Breast epithelium (tissue), 4 donors: ENCODE measurements at regions not wholly inside any gene's neighbourhood (a gene's known extent, or its start where the extent isn't known, plus 50 kb on each side); places are given as distances from the start of the nearest gene placed in this dataset.
A peak's percentile ranks its signal among the peaks of the same experiment; 100 is the strongest.

Experiments
- DNase-seq, 2 donors: peaks; one replicate each; pipeline ENCODE4 v3.0.0-alpha.2; 2019; ENCODE audit warnings: low spot score in 2 of 2
- H3K27ac ChIP-seq, 2 donors: fragments of 200-600 bp; sonication (generic) in 1 of 2; one replicate each; pipeline ENCODE4 v1.5.1; 2016 to 2019; ENCODE audit warnings: mild to moderate bottlenecking in 1 of 2
- H3K27me3 ChIP-seq, 2 donors: fragments of 200-600 bp; sonication (generic) in 1 of 2; one replicate each; pipeline versions ENCODE4 v1.5.1 to v1.6.0; 2017 to 2019; ENCODE audit warnings: control low read depth in 1 of 2, mild to moderate bottlenecking in 1 of 2
- H3K36me3 ChIP-seq: fragments of 200-600 bp; one replicate; pipeline ENCODE4 v1.5.1; 2019
- H3K4me1 ChIP-seq, 2 donors: fragments of 200-600 bp; sonication (generic); one replicate each; pipeline ENCODE4 v1.5.1; 2016 to 2019; ENCODE audit warnings: control low read depth in 1 of 2
- H3K4me3 ChIP-seq, 3 donors: fragments of 200-600 bp; sonication (generic); 1 replicate in 2 of 3; 2 replicates in 1 of 3; pipeline ENCODE4 v1.5.1; 2016 to 2019; ENCODE audit warnings: mild to moderate bottlenecking in 3 of 3, moderate library complexity in 2 of 3
- H3K9me3 ChIP-seq, 2 donors: fragments of 200-600 bp; sonication (generic) in 1 of 2; one replicate each; pipeline ENCODE4 v1.5.1; 2016 to 2019; ENCODE audit warnings: control low read depth in 1 of 2
- POLR2A ChIP-seq: fragments of 450-650 bp; IDR thresholded peaks from one replicate; pipeline ENCODE4 v1.6.1; 2016; ENCODE audit warnings: antibody characterized with exemption, mild to moderate bottlenecking, moderate library complexity
- POLR2AphosphoS5 ChIP-seq, 3 donors: sonication (generic); formaldehyde crosslinking; IDR thresholded peaks; one replicate each; pipeline ENCODE4 v1.6.1; 2017; ENCODE audit warnings: antibody characterized with exemption in 3 of 3
- intact Hi-C: fragments of 100-400 bp; cut with DNase I; formaldehyde crosslinking; loops from one replicate; pipeline ENCODE4 v1.15.1; 2023; ENCODE audit warnings: low total_unique reads
- TF ChIP-seq, protein P1 (sequence below), 3 donors: fragments of 450-650 bp; IDR thresholded peaks; one replicate each; pipeline ENCODE4 v1.5.1; 2016 to 2017; ENCODE audit warnings: antibody characterized with exemption in 3 of 3, mild to moderate bottlenecking in 3 of 3, moderate library complexity in 3 of 3

DNA sequence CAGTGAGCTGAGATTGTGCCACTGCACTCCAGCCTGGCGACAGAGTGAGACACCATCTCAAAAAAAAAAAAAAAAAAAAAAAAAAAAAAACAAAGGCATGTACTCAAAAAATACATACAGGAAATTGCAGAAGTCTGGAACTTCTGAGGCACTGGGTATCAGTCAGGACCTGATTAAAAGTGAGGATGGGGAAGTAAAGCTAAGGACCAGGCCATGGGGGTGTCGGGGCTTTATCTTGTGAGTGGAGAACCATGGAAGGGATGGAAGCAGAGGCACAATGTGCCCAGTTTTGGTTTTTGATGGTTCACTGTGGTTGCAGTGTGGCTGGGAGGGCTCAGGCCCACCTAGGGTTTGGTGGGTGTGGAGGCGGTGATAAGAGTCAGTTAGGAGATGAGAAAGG is 212.7 kb upstream of the PIK3R1 start:
- intact Hi-C loops, result no loop called here
- Histone ChIP-seq H3K9me3 (no peaks in the 10 kb centered on the region), H3K27me3 (no peaks in the 10 kb centered on the region), H3K36me3 (no peaks in the 10 kb centered on the region), H3K4me3 (no peak overlapping the region), H3K4me1 (no peaks in the 10 kb centered on the region), H3K27ac (no peak overlapping the region)
- TF ChIP-seq POLR2AphosphoS5 (IDR thresholded peaks at IDR 0.05) (no peak), POLR2A (no peak)
- TF ChIP-seq, protein P1, sequence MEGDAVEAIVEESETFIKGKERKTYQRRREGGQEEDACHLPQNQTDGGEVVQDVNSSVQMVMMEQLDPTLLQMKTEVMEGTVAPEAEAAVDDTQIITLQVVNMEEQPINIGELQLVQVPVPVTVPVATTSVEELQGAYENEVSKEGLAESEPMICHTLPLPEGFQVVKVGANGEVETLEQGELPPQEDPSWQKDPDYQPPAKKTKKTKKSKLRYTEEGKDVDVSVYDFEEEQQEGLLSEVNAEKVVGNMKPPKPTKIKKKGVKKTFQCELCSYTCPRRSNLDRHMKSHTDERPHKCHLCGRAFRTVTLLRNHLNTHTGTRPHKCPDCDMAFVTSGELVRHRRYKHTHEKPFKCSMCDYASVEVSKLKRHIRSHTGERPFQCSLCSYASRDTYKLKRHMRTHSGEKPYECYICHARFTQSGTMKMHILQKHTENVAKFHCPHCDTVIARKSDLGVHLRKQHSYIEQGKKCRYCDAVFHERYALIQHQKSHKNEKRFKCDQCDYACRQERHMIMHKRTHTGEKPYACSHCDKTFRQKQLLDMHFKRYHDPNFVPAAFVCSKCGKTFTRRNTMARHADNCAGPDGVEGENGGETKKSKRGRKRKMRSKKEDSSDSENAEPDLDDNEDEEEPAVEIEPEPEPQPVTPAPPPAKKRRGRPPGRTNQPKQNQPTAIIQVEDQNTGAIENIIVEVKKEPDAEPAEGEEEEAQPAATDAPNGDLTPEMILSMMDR (IDR thresholded peaks at IDR 0.05), result no peak
- no peak for DNase-seq

DNA sequence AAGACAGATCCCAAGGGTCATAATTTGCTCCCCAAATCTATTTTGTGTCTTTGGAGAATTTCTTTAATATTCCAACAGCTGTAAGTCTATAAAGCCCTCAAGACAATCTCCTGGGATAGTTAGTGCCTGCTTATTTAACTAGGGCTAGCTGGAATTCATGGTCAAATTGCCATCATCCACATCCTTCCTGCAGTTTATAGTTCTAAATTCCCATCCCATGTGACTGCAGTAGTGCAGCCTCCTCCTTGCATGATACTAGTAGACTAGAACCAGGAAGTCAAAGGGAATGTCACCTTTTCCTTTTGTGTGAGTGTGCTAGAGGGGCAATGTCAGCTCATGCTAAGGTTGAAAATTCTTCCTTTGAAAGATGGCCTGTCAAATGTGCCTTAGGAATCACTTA is 214.8 kb upstream of the PIK3R1 start:
- H3K27ac ChIP-seq, result no peak overlapping the region
- intact Hi-C loops, result no loop called here

DNA sequence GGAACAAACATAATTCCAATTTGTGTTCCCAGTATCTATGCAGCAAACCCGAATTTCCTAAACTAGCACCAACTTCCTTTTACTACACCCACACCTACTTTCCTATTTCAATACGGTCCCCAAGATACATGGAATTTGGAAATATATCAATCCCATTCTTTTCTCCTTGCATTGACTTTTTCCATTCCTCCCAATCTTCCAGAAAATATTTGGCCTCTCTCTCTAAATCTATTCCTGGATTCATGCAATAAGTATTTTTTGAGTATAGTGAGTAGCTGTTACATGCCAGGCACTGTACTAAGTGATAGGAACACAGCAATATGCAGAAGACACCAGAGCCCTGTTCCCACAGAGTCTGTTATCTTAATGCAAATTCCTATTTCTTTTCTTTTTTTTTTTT is 216.2 kb upstream of the PIK3R1 start:
- no peak for DNase-seq
- Histone ChIP-seq H3K9me3 (no peaks in the 10 kb centered on the region), H3K36me3 (no peaks in the 10 kb centered on the region), H3K4me1 (no peaks in the 10 kb centered on the region), H3K27me3 (no peaks in the 10 kb centered on the region), H3K27ac (peak overlapping the region in 1 of 2 donors; percentile 73), H3K4me3 (no peak overlapping the region)
- intact Hi-C loops, result no loop called here
- TF ChIP-seq POLR2AphosphoS5 (IDR thresholded peaks at IDR 0.05), result no peak
- TF ChIP-seq POLR2A, result no peak
- TF ChIP-seq, protein P1 (IDR thresholded peaks at IDR 0.05), result no peak

More for the DNA sequence above, 214.8 kb upstream of the PIK3R1 start:
- no peak for DNase-seq
- TF ChIP-seq POLR2AphosphoS5 (IDR thresholded peaks at IDR 0.05), result no peak
- no peak for TF ChIP-seq POLR2A
- TF ChIP-seq, protein P1 (IDR thresholded peaks at IDR 0.05), result no peak
- no peaks in the 10 kb centered on the region for H3K36me3 ChIP-seq
- H3K4me1 ChIP-seq, result no peaks in the 10 kb centered on the region
- no peaks in the 10 kb centered on the region for H3K27me3 ChIP-seq
- no peaks in the 10 kb centered on the region for H3K9me3 ChIP-seq
- H3K4me3 ChIP-seq, result no peak overlapping the region

DNA sequence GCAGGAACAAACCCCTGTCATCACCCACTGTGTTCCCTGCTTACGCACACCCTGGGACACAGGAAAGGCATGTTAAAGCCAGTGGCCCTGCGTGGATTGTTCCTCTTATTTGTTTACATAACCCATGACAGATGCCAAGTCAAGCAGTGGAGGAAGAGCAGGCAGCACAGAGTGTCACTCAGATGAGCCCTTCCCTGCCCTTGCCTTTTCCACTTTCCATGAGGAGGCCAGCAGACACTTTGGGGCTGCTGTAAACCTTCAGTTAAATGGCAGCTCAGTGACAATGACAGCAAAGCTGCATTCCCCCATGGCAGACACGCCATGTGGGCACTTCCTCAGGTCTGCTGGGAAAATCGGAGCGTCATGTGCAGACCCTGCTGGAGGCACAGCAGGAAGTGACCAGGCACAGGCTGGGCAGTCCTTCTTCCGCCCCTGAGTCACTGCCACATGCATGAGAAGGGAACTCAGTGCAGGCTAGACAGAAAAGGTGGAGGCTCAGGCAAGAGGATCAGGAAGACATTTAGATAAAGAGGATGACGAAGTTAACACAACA is 216.8 kb upstream of the PIK3R1 start:
- peak; percentile 29 to 54 for DNase-seq
- Histone ChIP-seq H3K27me3 (no peaks in the 10 kb centered on the region), H3K36me3 (no peaks in the 10 kb centered on the region), H3K27ac (peak overlapping the region; percentile 25 to 73), H3K4me3 (no peak overlapping the region), H3K4me1 (no peaks in the 10 kb centered on the region), H3K9me3 (no peaks in the 10 kb centered on the region)
- intact Hi-C loops, result no loop called here
- TF ChIP-seq, protein P1 (IDR thresholded peaks at IDR 0.05), result no peak
- peak; percentile 18 to 58 (median 41) for TF ChIP-seq POLR2AphosphoS5 (IDR thresholded peaks at IDR 0.05)

DNA sequence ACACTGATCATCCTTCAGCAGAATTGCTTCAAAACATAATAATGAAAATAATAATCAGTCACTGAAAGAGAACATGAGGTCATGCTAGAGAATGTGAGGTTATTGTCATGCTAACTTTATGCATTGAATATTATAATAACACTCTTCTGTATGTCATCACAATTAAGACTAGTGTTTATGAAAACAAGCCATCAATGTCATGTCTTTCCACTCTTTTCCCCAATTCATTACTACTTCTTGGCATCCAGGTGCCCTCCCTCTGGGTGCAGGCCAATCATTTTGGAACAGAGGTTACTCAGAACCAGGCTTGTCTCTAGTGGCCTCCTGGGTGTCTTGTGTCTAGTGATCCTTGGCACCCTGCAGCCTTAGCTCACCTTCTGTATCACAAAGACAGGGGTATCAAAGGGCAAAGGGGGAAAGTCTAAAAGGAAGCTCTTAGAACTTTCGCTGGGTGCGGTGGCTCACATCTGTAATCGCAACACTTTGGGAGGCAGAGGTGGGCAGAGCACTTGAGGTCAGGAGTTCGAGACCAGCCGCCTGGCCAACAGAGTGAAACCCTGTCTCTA is 217.6 kb upstream of the PIK3R1 start:
- no peak overlapping the region for H3K27ac ChIP-seq
- TF ChIP-seq, protein P1 (IDR thresholded peaks at IDR 0.05), result no peak
- no peak for TF ChIP-seq POLR2AphosphoS5 (IDR thresholded peaks at IDR 0.05)
- no peak for TF ChIP-seq POLR2A
- H3K4me1 ChIP-seq, result no peaks in the 10 kb centered on the region
- no peak for DNase-seq
- no peak overlapping the region for H3K4me3 ChIP-seq
- no peaks in the 10 kb centered on the region for H3K36me3 ChIP-seq
- no peaks in the 10 kb centered on the region for H3K27me3 ChIP-seq
- no peaks in the 10 kb centered on the region for H3K9me3 ChIP-seq
- intact Hi-C loops, result no loop called here
